GM13976 (cell line): ENCODE measurements at regions not wholly inside any gene's neighbourhood (a gene's known extent, or its start where the extent isn't known, plus 50 kb on each side); places are given as distances from the start of the nearest gene placed in this dataset.

Source experiments
- DNase-seq: peaks from one replicate; pipeline ENCODE4 v3.0.0; 2012; ENCODE audit warnings: low spot score
- in situ Hi-C: fragments of 300-500 bp; cut with MboI; formaldehyde crosslinking; loops from one replicate; pipeline ENCODE4 v1.12.0; 2022; ENCODE audit warnings: low sequenced_read_pairs, mixed read lengths, inconsistent platforms; ENCODE audit not compliant: unreplicated experiment
- TF ChIP-seq, protein P1 (sequence below): IDR thresholded peaks from 2 replicates; pipeline ENCODE4 v1.5.1; 2012; ENCODE audit warnings: borderline replicate concordance, mild to moderate bottlenecking; ENCODE audit not compliant: insufficient read depth; ENCODE audit errors: extremely low read depth, missing control alignments, control extremely low read depth

GRCh38 chr10:131021246-131021895 lies 290.1 kb downstream of the TCERG1L start:
- TF ChIP-seq, protein P1, sequence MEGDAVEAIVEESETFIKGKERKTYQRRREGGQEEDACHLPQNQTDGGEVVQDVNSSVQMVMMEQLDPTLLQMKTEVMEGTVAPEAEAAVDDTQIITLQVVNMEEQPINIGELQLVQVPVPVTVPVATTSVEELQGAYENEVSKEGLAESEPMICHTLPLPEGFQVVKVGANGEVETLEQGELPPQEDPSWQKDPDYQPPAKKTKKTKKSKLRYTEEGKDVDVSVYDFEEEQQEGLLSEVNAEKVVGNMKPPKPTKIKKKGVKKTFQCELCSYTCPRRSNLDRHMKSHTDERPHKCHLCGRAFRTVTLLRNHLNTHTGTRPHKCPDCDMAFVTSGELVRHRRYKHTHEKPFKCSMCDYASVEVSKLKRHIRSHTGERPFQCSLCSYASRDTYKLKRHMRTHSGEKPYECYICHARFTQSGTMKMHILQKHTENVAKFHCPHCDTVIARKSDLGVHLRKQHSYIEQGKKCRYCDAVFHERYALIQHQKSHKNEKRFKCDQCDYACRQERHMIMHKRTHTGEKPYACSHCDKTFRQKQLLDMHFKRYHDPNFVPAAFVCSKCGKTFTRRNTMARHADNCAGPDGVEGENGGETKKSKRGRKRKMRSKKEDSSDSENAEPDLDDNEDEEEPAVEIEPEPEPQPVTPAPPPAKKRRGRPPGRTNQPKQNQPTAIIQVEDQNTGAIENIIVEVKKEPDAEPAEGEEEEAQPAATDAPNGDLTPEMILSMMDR = no peak
- DNase-seq = no peak
- in situ Hi-C loops = no loop called here

- in situ Hi-C loops = no loop called here
- DNase-seq = no peak
- TF ChIP-seq, protein P1 = no peak
Observed at GRCh38 chr10:131021969-131022368, 289.6 kb downstream of the TCERG1L start.

GRCh38 chr10:131022369-131022768 lies 289.2 kb downstream of the TCERG1L start:
- no peak for DNase-seq
- in situ Hi-C loops = no loop called here
- TF ChIP-seq, protein P1 = no peak

- in situ Hi-C loops = no loop called here
- TF ChIP-seq, protein P1 = no peak
- DNase-seq = no peak
Observed at GRCh38 chr10:131022981-131023380, 288.5 kb downstream of the TCERG1L start.

- TF ChIP-seq, protein P1 = no peak
- in situ Hi-C loops = no loop called here
- no peak for DNase-seq
Observed at GRCh38 chr10:131024259-131025131, 287.0 kb downstream of the TCERG1L start.

GRCh38 chr10:131025333-131025732 lies 286.2 kb downstream of the TCERG1L start:
- in situ Hi-C loops = no loop called here
- no peak for DNase-seq
- TF ChIP-seq, protein P1 = no peak
